ENCODE measurements at regions not wholly inside any gene's neighbourhood (a gene's known extent, or its start where the extent isn't known, plus 50 kb on each side); places are given as distances from the start of the nearest gene placed in this dataset.
A peak's percentile ranks its signal among the peaks of the same experiment; 100 is the strongest.

DNA sequence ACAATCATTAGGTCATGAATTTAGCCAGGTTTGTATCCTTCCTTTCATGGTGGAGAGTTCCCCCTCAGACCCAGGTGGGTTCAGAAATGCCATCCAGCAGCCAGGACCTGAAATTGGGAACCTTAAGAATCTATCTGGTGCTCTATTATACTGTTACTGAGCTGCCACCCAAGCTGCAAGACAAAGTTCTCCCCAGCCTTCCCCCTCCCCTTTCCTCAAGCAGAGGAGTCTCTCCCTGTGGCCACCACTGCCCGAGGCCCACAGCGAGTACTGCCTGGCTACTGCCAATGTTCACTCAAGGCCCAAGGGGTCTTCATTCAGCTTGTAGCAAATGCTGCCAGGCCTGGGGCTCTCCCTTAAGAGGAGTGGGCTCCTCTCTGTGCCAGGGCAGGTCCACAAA lies 133.8 kb downstream of the TMEM38B start:
- Mint-ChIP-seq H3K4me1 (no peaks in the 10 kb centered on the region), H3K4me3 (no peak overlapping the region), H3K27me3 (no peaks in the 10 kb centered on the region), H3K9me3 (peaks cover 0 to 32% (median 8%) of the 10 kb centered on the region in 11 donors), H3K36me3 (peaks cover 0 to 28% (median 4%) of the 10 kb centered on the region in 5 donors), H3K27ac (no peak overlapping the region)
- DNase-seq = no peak
- intact Hi-C loops (cut with micrococcal nuclease) = no loop called here
- no peaks in the 10 kb centered on the region for H3K4me1 ChIP-seq (ENCODE audit: control insufficient read depth in 2 of 2, insufficient read depth in 2 of 2, low read length in 2 of 2)
- no peak overlapping the region for H3K27ac ChIP-seq (ENCODE audit: low read depth, low read length)
- no peak for ATAC-seq
- H3K36me3 ChIP-seq (ENCODE audit: control insufficient read depth in 2 of 3, insufficient read depth in 3 of 3, low read length in 3 of 3) = no peaks in the 10 kb centered on the region
- ChIA-PET POLR2A (no interaction called here), CTCF (no interaction called here)
- H3K4me3 ChIP-seq (ENCODE audit: low read length) = no peak overlapping the region
- no peaks in the 10 kb centered on the region for H3K9me3 ChIP-seq (ENCODE audit: control insufficient read depth in 2 of 3, low read length in 3 of 3)
- H3K27me3 ChIP-seq (ENCODE audit: control insufficient read depth in 2 of 2, insufficient read depth in 2 of 2, low read length in 2 of 2) = no peaks in the 10 kb centered on the region

DNA sequence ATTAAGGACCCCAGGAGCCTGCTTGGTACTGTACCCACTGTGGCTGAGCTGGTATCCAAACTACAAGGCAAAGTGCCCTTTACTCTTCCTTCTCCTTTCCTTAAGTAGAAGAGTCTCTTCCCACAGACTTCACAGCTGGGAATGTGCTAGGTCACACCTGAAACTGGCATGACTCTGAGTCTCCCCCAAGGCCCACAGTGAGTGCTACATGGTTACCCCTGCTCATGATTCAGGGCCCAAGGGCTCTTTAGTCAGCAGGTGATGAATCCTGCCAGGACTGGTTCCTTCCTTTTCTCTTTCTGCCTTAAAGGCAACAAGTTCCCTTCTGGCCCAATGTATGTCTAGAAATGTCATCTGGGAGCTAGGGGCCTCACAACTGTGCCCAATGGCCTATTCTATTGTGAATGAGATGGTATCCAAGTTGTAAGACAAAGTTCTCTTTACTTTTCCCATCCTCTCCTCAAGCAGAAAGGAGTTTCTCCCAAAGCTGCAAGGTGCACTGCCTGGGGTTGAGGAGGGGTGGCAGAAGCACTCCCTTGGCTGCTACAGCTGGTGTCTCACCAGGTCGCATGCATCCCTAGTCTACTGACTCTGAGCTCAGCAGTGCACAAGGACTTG lies 134.4 kb downstream of the TMEM38B start:
- Mint-ChIP-seq H3K36me3 (peaks cover 0 to 24% (median 4%) of the 10 kb centered on the region in 5 donors), H3K4me3 (no peak overlapping the region), H3K9me3 (peaks cover 0 to 27% (median 4%) of the 10 kb centered on the region in 11 donors), H3K4me1 (no peaks in the 10 kb centered on the region), H3K27me3 (no peaks in the 10 kb centered on the region), H3K27ac (no peak overlapping the region)
- intact Hi-C loops (cut with micrococcal nuclease) = no loop called here
- H3K36me3 ChIP-seq (ENCODE audit: control insufficient read depth in 2 of 3, insufficient read depth in 3 of 3, low read length in 3 of 3) = no peaks in the 10 kb centered on the region
- H3K4me1 ChIP-seq (ENCODE audit: control insufficient read depth in 2 of 2, insufficient read depth in 2 of 2, low read length in 2 of 2) = no peaks in the 10 kb centered on the region
- CTCF ChIA-PET = no interaction called here
- POLR2A ChIA-PET = no interaction called here
- no peak overlapping the region for H3K4me3 ChIP-seq (ENCODE audit: low read length)
- no peaks in the 10 kb centered on the region for H3K9me3 ChIP-seq (ENCODE audit: control insufficient read depth in 2 of 3, low read length in 3 of 3)
- H3K27me3 ChIP-seq (ENCODE audit: control insufficient read depth in 2 of 2, insufficient read depth in 2 of 2, low read length in 2 of 2) = no peaks in the 10 kb centered on the region
- ATAC-seq (no peak), DNase-seq (no peak)
- no peak overlapping the region for H3K27ac ChIP-seq (ENCODE audit: low read depth, low read length)

DNA sequence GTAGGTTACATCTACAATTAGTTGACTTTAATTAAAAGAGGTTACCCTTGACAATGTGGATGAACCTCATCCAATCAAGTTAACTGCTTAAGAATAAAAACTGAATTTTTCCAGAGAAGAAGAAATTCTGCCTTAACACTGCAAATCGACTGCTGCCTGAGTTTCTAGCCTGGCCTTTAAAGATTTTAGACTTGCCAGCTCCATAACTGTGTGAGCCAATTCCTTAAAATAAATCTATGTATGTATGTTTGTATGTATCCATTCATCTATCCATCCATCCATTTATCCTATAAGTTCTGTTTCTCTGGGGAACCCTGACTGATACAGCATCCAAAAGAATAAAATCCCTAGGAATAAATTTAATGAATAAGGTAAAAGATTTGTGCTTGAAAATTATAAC lies 136.1 kb downstream of the TMEM38B start:
- Histone ChIP-seq H3K36me3 (ENCODE audit: control insufficient read depth in 2 of 3, insufficient read depth in 3 of 3, low read length in 3 of 3) (no peaks in the 10 kb centered on the region), H3K4me3 (ENCODE audit: low read length) (no peak overlapping the region), H3K4me1 (ENCODE audit: control insufficient read depth in 2 of 2, insufficient read depth in 2 of 2, low read length in 2 of 2) (no peaks in the 10 kb centered on the region), H3K27ac (ENCODE audit: low read depth, low read length) (no peak overlapping the region), H3K9me3 (ENCODE audit: control insufficient read depth in 2 of 3, low read length in 3 of 3) (no peaks in the 10 kb centered on the region), H3K27me3 (ENCODE audit: control insufficient read depth in 2 of 2, insufficient read depth in 2 of 2, low read length in 2 of 2) (no peaks in the 10 kb centered on the region)
- no peak overlapping the region for H3K27ac Mint-ChIP-seq
- peaks cover 0 to 24% (median 4%) of the 10 kb centered on the region in 5 donors for H3K36me3 Mint-ChIP-seq
- H3K4me3 Mint-ChIP-seq = no peak overlapping the region
- H3K27me3 Mint-ChIP-seq = no peaks in the 10 kb centered on the region
- ChIA-PET CTCF (interaction anchor here (1.1 kb wide), 1 partner anchor 14 kb away, joined by 3 read pairs; no protein-coding TSS in a partner anchor), POLR2A (no interaction called here)
- H3K9me3 Mint-ChIP-seq = peaks cover 0 to 15% (median under 1%) of the 10 kb centered on the region in 11 donors
- no peaks in the 10 kb centered on the region for H3K4me1 Mint-ChIP-seq
- intact Hi-C loops (cut with micrococcal nuclease) = no loop called here
- no peak for ATAC-seq
- no peak for DNase-seq

DNA sequence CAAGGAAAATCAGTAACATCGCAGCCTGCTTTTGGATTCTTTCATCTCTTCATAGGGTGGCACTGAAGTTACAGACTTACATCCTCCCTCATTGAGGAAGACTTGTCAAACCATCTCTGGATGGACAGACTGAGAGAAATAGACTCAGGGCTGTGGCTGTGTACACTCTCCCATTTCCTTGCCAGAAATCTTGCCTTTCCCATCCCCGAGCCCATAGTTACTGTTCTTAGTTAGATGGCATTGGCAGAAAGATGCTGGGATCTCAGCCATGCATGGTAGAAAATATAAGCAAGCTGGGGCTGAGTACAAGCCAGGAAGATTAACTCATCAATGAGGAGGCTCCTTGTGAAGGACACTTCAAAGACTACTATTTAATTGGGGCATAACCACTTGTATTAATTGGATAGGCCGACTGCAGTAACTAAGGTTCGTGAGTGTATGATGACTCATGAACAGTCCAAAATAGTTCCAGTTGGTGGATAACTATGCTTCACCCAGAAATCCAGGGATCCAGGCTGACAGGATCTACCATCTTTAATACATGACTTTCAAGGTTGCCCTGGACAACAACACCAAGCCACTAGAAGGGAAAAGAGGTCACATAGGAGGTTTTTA lies 137.9 kb downstream of the TMEM38B start:
- no peak for ATAC-seq
- H3K9me3 ChIP-seq (ENCODE audit: control insufficient read depth in 2 of 3, low read length in 3 of 3) = no peaks in the 10 kb centered on the region
- H3K36me3 Mint-ChIP-seq = peaks cover 0 to 17% (median 0%) of the 10 kb centered on the region in 5 donors
- H3K27me3 Mint-ChIP-seq = no peaks in the 10 kb centered on the region
- ChIA-PET POLR2A (no interaction called here), CTCF (no interaction called here)
- no peaks in the 10 kb centered on the region for H3K4me1 Mint-ChIP-seq
- DNase-seq = no peak
- H3K27me3 ChIP-seq (ENCODE audit: control insufficient read depth in 2 of 2, insufficient read depth in 2 of 2, low read length in 2 of 2) = no peaks in the 10 kb centered on the region
- no peak overlapping the region for H3K27ac ChIP-seq (ENCODE audit: low read depth, low read length)
- intact Hi-C loops (cut with micrococcal nuclease) = no loop called here
- H3K4me1 ChIP-seq (ENCODE audit: control insufficient read depth in 2 of 2, insufficient read depth in 2 of 2, low read length in 2 of 2) = no peaks in the 10 kb centered on the region
- H3K27ac Mint-ChIP-seq = peak overlapping the region in 1 of 9 donors; percentile 7
- no peak overlapping the region for H3K4me3 ChIP-seq (ENCODE audit: low read length)
- H3K36me3 ChIP-seq (ENCODE audit: control insufficient read depth in 2 of 3, insufficient read depth in 3 of 3, low read length in 3 of 3) = no peaks in the 10 kb centered on the region
- no peak overlapping the region for H3K4me3 Mint-ChIP-seq
- no peaks in the 10 kb centered on the region for H3K9me3 Mint-ChIP-seq

DNA sequence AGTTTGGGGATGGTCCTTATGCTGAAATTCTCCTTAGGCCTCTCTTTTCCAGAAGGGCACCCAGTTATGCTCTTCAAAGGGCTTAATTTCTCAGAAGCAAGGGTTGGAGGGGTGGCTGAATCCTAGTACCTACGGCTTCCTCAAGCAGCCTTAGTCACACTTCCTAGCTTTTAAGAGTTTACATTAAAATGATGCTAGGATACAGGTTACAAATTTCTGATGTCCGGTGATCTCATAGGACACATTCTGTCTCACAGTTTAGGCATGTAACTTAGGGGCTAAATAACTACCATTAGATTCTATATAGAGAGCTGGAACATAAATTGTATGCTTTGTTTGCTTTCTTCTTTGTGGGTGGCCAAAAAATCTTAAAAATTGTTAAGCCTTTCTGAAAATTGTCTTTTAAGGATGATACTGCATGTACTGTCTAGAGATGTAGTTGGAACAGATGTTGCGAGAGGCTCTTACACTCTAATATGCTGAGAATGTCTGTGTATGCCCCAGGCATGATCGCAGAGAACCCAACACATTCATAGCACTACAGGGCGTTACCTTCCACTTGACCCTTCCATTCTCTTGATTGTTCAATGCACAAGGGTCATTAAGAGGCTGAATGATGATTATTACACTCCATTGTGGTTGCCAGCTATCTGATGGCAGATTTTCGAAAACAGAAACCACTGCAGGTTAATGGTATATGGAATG lies 139.1 kb downstream of the TMEM38B start:
- Mint-ChIP-seq H3K36me3 (peaks cover 0 to 4% (median 0%) of the 10 kb centered on the region in 5 donors), H3K4me3 (no peak overlapping the region), H3K27ac (no peak overlapping the region), H3K4me1 (no peaks in the 10 kb centered on the region), H3K27me3 (no peaks in the 10 kb centered on the region), H3K9me3 (peaks cover 0 to under 1% (median 0%) of the 10 kb centered on the region in 11 donors)
- DNase-seq (no peak), ATAC-seq (no peak)
- H3K9me3 ChIP-seq (ENCODE audit: control insufficient read depth in 2 of 3, low read length in 3 of 3) = no peaks in the 10 kb centered on the region
- CTCF ChIA-PET = no interaction called here
- no peak overlapping the region for H3K4me3 ChIP-seq (ENCODE audit: low read length)
- intact Hi-C loops (cut with micrococcal nuclease) = no loop called here
- no peaks in the 10 kb centered on the region for H3K4me1 ChIP-seq (ENCODE audit: control insufficient read depth in 2 of 2, insufficient read depth in 2 of 2, low read length in 2 of 2)
- no peaks in the 10 kb centered on the region for H3K27me3 ChIP-seq (ENCODE audit: control insufficient read depth in 2 of 2, insufficient read depth in 2 of 2, low read length in 2 of 2)
- H3K27ac ChIP-seq (ENCODE audit: low read depth, low read length) = no peak overlapping the region
- no peaks in the 10 kb centered on the region for H3K36me3 ChIP-seq (ENCODE audit: control insufficient read depth in 2 of 3, insufficient read depth in 3 of 3, low read length in 3 of 3)
- POLR2A ChIA-PET = no interaction called here

DNA sequence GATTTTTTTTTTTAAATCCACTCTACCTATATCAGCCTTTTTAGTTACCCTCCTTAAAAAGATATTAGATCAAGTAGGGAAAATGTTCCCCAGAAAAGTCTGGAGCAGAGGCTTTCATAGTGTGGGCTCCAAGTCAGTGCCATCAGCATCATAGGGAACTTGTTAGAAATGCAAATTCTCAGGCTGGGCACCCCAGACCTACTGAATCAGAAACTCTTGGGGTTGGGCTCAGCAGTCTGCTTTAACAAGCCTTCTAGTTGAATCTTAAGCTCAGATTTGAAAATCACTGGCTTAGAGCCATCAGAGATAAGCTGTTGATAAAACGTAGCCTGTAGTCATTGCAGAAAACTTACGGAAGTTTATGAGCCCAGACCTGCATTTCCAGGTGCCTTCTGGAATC lies 140.1 kb downstream of the TMEM38B start:
- intact Hi-C loops (cut with micrococcal nuclease) = no loop called here
- ChIA-PET CTCF (no interaction called here), POLR2A (no interaction called here)
- Mint-ChIP-seq H3K27ac (no peak overlapping the region), H3K9me3 (peaks cover 0 to 1% (median 0%) of the 10 kb centered on the region in 11 donors), H3K4me1 (no peaks in the 10 kb centered on the region), H3K27me3 (no peaks in the 10 kb centered on the region), H3K4me3 (no peak overlapping the region), H3K36me3 (no peaks in the 10 kb centered on the region)
- ATAC-seq (no peak), DNase-seq (no peak)
- Histone ChIP-seq H3K36me3 (ENCODE audit: control insufficient read depth in 2 of 3, insufficient read depth in 3 of 3, low read length in 3 of 3) (no peaks in the 10 kb centered on the region), H3K9me3 (ENCODE audit: control insufficient read depth in 2 of 3, low read length in 3 of 3) (no peaks in the 10 kb centered on the region), H3K27ac (ENCODE audit: low read depth, low read length) (no peak overlapping the region), H3K4me3 (ENCODE audit: low read length) (no peak overlapping the region), H3K4me1 (ENCODE audit: control insufficient read depth in 2 of 2, insufficient read depth in 2 of 2, low read length in 2 of 2) (no peaks in the 10 kb centered on the region), H3K27me3 (ENCODE audit: control insufficient read depth in 2 of 2, insufficient read depth in 2 of 2, low read length in 2 of 2) (no peaks in the 10 kb centered on the region)

DNA sequence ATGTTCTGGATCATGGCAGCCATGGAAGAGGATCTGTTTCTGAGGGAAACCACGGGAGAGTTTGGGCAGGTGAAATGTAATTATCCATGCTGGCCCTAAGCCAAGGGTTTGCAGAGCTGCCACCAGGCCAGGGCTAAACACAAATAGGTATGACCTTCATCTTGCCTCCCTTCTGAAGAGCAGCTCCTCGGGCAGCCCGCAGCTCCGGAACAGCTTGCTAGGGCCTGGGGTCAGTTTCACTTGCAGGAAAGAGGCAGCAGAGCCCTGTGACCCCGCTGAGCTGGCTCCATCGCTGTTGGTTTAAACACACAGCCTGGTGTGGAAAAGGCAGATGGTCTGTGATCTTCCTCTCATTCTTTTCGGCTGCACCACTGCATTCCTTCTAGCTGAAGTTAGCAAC lies 141.4 kb downstream of the TMEM38B start:
- H3K36me3 Mint-ChIP-seq = no peaks in the 10 kb centered on the region
- Histone ChIP-seq H3K36me3 (ENCODE audit: control insufficient read depth in 2 of 3, insufficient read depth in 3 of 3, low read length in 3 of 3) (no peaks in the 10 kb centered on the region), H3K4me3 (ENCODE audit: low read length) (no peak overlapping the region), H3K9me3 (ENCODE audit: control insufficient read depth in 2 of 3, low read length in 3 of 3) (no peaks in the 10 kb centered on the region), H3K27ac (ENCODE audit: low read depth, low read length) (no peak overlapping the region), H3K27me3 (ENCODE audit: control insufficient read depth in 2 of 2, insufficient read depth in 2 of 2, low read length in 2 of 2) (no peaks in the 10 kb centered on the region), H3K4me1 (ENCODE audit: control insufficient read depth in 2 of 2, insufficient read depth in 2 of 2, low read length in 2 of 2) (no peaks in the 10 kb centered on the region)
- ATAC-seq = no peak
- no peak for DNase-seq
- H3K4me3 Mint-ChIP-seq = no peak overlapping the region
- H3K4me1 Mint-ChIP-seq = no peaks in the 10 kb centered on the region
- intact Hi-C loops (cut with micrococcal nuclease) = no loop called here
- POLR2A ChIA-PET = no interaction called here
- no peaks in the 10 kb centered on the region for H3K27me3 Mint-ChIP-seq
- CTCF ChIA-PET = no interaction called here
- H3K27ac Mint-ChIP-seq = peak overlapping the region in 1 of 9 donors; percentile 26
- H3K9me3 Mint-ChIP-seq = peaks cover 0 to 1% (median 0%) of the 10 kb centered on the region in 11 donors

Data from naive thymus-derived CD4-positive, alpha-beta T cell (primary cell).